Neural cell (in vitro differentiated cells): ENCODE measurements at regions not wholly inside any gene's neighbourhood (a gene's known extent, or its start where the extent isn't known, plus 50 kb on each side); places are given as distances from the start of the nearest gene placed in this dataset.

Experiments used
- CTCF ChIP-seq: fragments of 450-650 bp; IDR thresholded peaks from 2 replicates; pipeline ENCODE4 v1.5.1; 2014; ENCODE audit warnings: antibody characterized with exemption, mild to moderate bottlenecking, moderate library complexity; ENCODE audit not compliant: poor library complexity, severe bottlenecking
- EP300 ChIP-seq: fragments of 450-650 bp; conservative IDR thresholded peaks from 2 replicates; pipeline ENCODE4 v1.6.1; 2014; ENCODE audit warnings: antibody characterized with exemption, mild to moderate bottlenecking, moderate library complexity; ENCODE audit not compliant: poor library complexity, severe bottlenecking
- EZH2 ChIP-seq: fragments of 200-600, 300-800 bp; shearing (Covaris generic), sonication (generic); IDR thresholded peaks from 2 replicates; pipeline ENCODE4 v1.6.1; 2014; ENCODE audit warnings: antibody characterized with exemption, low read length, borderline replicate concordance, mild to moderate bottlenecking; ENCODE audit not compliant: insufficient read depth, poor library complexity, severe bottlenecking
- MXI1 ChIP-seq: fragments of 450-650 bp; conservative IDR thresholded peaks from 2 replicates; pipeline ENCODE4 v1.6.1; 2014; ENCODE audit warnings: antibody characterized with exemption, mild to moderate bottlenecking; ENCODE audit not compliant: poor library complexity, severe bottlenecking
- POLR2AphosphoS5 ChIP-seq: IDR thresholded peaks from 2 replicates; pipeline ENCODE4 v1.6.1; 2012
- SMC3 ChIP-seq: fragments of 450-650 bp; conservative IDR thresholded peaks from 2 replicates; pipeline ENCODE4 v1.6.1; 2014; ENCODE audit warnings: antibody characterized with exemption, mild to moderate bottlenecking, moderate library complexity; ENCODE audit not compliant: poor library complexity
- TAF1 ChIP-seq: IDR thresholded peaks from 2 replicates; pipeline ENCODE4 v1.6.1; 2012; ENCODE audit warnings: low read depth

GRCh38 chr4:19152264-19152663 lies 1099.4 kb upstream of the SLIT2 start:
- TF ChIP-seq CTCF: no peak
- no peak for TF ChIP-seq TAF1
- no peak for TF ChIP-seq MXI1
- no peak for TF ChIP-seq EZH2
- TF ChIP-seq POLR2AphosphoS5: no peak
- TF ChIP-seq EP300: no peak
- TF ChIP-seq SMC3: no peak
